NCI-H524 treated with DMSO at 0.1 percent for 48 hours (cell line): ENCODE measurements at regions not wholly inside any gene's neighbourhood (a gene's known extent, or its start where the extent isn't known, plus 50 kb on each side); places are given as distances from the start of the nearest gene placed in this dataset.
"Not testable (repeated sequence)": the region's sequence is repeated elsewhere in the genome, so short reads cannot be mapped to it uniquely, and the experiment has no call there.

Source experiments
- DNase-seq: peaks from one replicate; lab custom pipeline; 2025; lab: John Stamatoyannopoulos, UW

DNA sequence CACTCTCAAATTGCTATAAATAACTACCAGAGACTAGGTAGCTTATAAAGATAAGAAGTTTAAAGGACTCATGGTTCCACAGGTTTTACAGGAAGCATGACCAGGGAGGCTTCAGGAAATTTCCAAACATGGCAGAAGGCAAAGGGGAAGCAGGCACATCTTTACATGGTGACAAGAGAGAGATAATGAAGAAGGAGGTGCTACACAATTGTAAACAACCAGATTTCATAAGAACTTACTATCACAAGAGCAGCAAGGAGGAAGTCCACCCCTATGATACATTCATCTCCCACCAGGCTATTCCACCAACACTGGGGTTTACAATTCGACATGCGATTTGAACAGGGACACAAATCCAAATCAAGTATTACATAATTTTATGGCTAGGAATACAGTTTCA lies 257.7 kb downstream of the BTG1 start:
- no peak for DNase-seq

DNA sequence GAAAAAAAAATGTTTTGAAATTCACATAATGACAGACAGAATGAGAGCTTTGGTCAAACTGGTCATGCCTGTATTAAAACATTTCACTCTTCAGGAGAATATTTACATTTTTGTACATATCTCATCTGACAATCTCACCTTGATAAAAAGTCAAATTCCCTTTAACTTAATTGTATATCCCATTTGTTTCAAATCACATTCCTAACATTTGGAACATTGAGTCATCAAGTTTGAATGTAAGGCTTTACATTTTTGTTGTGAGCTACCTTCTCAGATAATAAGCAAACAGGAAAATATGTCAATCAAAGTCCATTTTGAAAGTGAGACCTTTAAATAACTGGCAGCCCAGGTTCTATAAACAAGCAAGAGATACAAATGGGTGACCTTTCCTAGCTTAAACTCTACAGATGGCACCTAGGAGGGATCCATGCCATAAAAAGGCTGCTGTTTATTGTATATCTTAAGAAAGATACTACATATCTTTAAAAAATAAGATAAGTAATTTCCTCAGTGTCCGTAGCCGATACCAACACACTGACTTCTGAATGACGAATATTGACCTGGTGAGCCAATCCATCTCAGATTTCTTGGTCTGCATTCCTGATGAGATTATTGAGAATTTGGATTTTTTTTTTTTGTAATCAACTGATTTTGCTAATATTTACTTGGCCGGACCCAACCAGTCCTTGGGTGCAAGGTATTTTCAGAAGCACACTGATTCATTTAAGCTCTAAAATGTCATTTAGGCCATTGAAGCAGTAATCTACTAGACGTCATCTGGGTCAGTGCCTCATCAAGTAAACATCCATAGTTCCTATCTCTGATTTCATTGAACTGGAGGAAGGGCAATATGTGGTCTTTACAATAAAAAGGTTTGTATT lies 259.6 kb downstream of the BTG1 start:
- DNase-seq: no peak

DNA sequence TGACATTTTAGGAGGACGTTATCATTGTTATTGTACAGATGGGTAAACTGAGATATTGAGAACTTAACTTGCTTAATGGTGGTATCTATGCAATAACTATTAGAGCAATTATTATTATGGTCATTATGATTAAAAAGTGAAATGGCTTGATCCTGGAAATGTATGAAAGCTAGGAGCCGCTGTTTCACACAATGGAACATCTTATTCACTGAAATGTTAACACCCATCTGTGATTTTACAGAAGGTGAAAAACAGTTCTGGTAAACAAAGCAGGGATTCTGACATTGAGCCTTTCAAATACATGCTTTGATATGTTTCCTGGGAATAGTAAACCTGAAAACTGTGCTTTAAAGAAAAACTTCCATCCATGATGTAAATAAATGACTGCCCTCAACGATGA lies 261.4 kb downstream of the BTG1 start:
- no peak for DNase-seq

DNA sequence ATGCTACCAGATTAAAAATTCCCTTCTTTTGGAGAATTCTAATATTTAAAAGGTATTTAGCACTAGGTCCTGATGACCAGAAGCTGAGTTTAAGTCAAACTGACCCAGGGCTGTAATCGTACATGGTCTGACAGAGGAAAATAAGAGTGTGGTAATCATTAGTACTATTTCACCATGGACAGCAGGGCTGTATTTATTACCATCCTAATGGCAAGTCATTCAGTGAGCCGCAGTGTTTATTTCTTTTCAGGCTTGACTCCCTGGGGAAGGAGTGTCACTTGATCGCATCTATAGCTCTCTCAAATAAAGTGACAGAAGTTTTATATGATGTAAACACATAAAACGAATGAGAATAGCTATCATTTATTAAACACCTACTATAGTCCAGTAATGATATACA lies 261.8 kb downstream of the BTG1 start:
- DNase-seq: no peak

DNA sequence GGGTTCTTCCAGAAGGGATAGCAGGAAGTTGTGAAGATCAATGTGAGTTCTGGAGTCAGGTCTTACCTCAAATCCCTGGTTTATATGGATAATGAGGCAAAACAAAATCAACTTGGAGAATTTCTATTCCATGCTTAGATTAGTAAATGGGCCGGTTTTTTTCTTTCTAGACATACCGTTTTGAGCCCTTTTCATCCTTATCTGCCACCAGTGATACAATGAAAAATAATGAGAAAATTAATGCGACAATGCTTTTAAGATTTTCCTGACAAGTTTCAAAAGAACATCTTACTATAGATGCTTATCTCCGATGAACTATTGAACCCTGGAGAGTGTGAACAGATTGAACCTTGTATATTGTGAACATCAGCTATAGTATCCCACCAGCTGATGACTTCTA lies 262.7 kb downstream of the BTG1 start:
- DNase-seq: no peak

DNA sequence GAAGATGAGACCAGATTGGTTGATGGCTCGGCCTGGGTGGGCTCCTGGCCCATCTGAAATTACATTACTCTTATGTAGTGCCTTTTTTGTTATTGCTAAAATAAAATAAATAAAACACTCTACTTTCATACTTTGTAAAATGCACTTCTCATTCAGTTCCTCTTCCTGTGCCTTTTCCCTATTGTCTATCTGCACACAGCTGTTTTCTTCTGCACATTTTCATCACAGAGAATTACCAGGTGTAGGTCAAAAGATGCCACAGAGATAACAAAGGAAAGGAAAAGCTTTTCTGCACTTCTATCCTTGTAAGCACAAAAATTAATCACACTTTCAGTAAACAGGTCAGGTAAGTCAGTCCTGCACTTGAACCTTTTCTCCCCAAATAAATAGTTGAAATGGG lies 265.1 kb downstream of the BTG1 start:
- DNase-seq: no peak

DNA sequence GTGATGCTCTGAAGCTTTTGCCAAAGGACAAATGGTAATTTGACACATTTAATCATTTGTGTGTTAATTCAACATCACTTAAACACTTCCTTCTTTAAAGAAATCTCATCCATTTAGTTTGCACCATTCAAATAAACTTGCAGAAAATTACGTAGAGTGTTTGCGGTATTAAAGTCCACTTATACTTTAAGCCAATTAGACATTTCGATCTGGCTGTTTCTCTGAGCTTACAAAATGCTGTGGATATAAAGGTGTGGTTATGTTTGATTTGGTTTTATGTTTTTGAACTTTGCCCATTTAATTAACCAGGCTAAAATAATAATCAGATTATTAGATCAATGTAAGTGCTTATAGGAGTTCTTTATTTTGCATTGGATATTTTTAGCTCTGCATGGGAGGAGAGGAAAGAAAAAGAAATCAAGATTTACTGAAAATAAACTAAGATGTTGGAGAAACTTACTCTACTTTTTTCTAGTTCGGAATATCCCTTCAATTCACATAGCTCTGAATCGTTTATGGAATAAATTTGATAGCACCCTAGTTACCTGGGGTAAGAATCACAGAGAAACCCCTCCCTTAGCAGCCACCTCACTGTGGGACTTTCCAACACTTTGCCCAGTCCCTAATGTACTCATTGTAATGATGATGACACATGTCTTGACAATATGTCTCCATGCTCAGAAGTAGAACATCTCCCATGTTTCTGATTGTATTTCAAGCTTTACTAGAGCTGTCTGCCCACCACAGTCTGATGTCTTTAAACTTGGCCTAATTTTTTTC lies 268.0 kb downstream of the BTG1 start:
- peak; percentile 53 for DNase-seq

DNA sequence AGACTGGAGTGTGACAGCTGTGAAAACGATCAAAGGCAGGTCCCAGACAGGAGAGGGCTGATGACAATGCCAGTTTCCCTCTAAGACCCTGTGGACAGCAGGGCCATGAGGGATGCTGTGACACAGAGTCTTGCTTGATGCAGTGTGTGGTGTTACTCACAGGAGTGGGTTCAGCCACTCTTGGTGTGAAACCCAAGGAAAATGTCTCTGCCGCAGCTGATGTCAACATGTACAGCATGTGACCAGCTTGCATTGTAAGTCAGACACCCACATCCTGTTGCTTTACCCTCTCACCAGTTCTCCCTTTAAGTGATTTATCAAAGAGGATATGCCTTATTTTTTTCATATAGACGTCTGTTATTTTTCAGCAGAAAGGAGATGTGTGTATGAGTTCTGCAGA lies 268.6 kb downstream of the BTG1 start:
- DNase-seq: peak; percentile 78

DNA sequence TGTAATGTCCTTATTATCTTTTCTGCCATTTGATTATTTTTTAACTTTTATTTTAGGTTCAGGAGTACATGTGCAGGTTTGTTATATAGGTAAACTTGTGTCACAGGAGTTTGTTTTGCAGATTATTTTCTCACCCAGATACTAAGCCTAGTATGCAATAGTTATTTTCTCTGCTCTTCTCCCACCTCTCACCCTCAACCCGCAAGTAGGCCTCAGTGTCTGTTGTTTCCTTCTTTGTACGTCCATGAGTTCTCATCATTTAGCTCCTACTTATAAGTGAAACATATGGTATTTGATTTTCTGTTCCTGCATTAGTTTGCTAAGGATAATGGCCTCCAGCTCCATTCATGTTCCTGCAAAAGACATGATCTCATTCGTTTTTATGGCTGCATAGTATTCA lies 270.0 kb downstream of the BTG1 start:
- DNase-seq: not testable (repeated sequence)

DNA sequence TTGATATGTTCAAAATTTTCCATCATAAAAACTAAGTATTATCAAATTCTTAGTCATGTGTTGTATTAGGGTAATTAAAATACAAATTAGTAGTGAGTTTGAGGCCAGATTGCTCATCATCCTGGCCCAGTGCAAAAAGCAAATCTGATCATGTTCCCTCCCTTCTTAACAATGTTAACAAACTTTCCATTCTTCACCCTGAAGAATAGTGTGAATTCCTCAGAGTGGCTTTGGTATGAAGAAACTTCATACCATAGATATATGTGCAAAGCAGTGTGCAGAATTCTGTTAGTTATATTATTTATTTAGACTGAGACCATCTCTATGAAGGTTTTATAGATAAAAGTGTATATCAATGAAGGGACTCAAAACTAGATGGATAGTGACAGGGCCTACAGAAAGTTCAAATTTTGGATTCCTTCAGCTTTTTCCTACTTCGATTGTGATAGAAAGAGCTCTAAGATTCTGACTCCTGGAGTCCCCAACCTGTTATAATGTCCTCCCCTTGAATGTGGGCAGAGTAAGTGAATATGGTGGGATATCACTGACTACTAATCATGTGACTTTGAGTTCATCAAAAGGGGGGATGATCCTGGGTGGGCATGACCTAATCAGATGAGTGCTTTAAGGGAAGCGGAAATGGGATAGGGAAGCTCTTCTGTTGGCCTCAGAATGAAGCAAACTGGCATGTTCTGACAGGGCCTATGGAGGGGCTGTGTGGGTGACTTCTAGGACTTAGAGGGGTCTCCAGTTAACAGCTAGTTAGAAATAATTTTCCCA lies 271.4 kb downstream of the BTG1 start:
- DNase-seq: no peak

DNA sequence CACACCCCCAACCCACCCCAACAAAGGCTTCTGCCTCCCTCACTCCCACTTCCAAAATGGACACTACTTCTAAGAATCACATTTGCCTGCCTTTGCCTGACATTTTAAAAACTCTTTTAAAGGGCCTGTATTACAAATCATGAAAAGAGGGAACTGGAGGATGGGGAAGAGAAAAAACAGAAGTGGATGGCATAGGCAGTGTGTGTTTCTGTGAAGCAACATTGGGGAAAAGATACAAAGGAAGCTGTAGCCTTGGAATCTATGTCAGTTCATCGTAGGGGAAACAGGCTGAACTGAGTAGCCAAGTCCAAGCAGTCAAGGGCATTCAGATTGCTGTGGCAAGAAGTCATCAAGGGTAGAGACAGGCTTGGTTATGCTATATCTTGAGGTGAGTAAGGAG lies 273.9 kb downstream of the BTG1 start:
- DNase-seq: no peak

DNA sequence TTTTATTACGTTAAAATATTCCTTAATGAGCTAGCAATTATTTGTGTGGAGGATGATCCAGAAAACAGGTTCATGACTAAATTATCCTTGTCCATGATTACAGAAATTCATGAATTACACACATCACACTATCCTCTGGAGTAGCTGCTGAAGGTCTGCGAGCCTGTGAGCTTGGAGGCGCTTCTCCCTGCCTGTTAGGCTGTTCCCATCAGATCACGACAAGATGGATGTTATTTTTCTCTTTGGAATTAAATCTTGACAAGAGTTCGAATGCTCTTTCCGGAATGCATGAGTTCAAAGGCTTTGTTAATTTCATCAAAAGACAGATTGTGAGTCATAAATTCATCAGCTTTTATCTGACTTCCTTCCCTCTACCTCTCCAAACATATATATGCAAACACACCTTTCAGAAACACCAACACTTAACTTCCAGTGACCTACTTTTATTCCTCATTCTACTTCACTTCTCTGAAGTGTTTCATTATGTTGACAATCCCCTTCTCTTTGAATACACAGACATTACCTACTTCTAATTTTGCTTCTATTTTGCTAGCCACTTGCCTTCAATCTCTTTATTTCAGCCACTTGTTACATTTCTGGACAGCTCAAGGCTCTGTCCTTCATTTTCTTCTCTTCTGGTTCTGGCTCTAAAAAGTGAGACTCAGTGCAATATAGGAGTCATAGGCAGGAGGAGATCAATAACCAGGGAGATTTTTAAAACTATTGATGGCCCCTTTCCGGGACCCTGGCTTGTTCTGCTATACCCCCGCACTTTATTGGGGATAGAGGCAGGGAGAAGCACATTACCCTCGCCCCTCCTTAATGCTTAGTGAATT lies 274.6 kb downstream of the BTG1 start:
- DNase-seq: no peak

DNA sequence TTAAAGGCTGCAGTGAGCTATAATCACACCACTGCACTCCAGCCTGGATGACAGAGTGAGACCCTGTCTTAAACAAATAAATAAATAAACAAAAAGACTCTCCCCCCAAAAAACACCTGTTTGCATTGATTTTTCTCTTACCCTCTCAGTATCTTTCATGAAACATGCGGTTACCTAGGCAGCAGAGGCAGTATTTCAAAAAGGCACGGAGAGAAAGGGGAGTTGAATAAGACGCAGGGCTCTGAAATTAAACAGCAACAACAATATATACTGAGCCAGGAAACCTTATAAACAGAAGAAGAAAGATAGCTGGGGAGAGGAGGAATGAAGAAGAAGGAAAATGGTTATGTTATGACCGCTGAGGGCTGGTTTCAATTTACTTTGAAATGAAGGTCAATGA lies 277.6 kb downstream of the BTG1 start:
- DNase-seq: no peak

DNA sequence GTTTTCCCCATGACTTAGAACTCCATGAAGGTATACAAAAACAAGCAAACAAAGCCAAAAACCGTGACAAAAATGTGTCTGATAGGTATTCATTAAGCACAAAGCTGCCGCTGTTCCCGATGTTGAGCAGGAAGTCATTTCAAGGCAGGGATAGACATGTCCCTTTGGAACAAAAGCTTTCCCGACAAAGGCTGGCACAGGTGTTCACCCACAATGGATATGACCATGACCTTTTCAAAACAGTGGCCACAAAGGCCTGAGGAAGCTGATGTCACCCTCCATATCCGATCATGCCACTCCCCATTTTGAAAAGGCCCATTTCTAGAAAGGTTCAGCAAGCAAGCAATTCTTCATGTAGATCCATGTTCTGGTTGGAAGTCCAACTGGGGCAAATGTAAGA lies 279.1 kb downstream of the BTG1 start:
- no peak for DNase-seq

DNA sequence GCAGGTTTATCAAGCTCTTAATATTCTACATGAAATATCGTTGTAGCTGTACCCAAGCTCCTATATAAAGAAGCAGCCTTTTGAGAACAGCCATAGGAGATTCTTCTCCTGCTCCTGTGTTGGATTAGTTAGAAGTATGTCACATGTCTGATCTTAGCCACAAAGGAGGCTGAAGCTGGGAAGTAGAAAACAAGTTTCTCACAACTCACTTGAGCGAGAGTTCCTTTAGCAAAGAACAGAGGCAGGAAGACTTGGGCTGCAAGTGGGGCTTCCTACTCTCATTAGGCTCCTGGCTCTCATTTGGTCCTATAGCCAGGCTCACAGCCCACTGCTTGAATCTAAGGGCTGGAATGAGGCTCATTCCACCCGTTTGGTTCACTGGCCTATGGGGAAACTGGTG lies 281.9 kb downstream of the BTG1 start:
- DNase-seq: no peak

DNA sequence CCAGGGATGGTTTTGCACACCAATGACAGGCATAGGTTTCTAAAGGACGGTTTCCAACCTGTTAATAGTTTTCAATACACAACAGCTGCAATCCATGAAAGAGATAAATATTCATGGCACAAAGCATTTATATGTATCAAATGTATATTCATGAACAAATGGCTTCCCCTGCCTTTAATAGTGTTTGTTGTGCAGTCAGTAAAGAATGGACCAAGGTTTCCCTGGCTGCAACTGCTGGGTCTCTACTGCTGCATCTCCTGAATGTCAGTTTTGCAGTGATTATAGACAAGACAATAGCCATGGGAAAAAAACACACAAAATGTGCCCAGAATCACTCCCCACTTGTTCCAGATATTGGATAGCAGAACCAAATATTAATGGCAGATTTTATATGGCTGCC lies 284.1 kb downstream of the BTG1 start:
- no peak for DNase-seq

DNA sequence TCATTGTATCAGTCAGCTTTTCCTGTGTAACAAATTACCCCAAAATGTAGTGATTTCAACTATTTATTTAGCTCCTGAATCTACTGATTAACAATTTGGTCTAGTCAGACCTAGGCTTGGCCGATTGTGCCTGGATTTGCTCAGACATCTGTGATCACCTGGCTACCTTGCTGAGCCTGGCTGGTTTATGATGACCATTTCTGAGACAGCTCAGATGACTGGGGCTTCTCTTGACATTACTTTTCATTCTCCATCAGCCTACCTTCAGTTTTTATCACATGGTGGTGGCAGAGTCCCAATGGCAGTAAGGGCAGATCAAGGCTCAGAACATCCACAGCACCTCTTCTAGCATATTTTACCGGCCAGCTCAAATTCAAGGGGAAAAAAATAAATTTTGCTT lies 286.3 kb downstream of the BTG1 start:
- DNase-seq: no peak

DNA sequence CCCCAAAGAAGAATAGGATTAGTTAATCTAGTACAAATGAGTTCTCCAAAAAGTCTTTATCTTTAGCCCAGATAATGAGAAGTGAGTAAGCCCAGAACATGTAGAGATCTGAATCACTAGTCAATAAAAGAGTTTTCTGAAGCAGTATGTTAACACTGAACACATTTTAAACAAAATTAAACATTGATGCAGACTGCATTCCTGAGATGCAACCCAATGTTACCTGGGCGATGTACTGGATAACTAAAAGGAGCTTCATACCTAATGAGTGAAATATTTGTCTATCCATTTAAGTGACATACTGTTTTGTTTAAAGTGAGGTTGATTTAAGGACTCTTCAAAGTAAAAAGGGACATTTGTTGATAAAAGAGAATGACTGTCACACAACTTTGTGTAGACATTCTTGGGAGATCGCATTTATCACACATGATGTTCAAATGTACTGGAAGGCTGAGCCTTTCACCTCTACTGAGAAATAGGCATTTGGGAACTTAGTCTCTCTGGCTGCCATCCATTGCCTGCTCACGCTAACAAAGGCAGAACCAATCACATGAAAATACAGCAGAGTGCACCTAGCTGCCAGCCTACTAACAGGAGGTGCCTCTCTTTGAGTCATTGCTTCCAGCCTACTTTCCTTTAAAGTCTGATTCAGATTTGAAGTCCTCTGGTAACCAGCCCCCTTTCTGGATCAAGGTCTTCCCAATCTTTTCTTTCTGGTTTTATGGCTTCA lies 287.7 kb downstream of the BTG1 start:
- no peak for DNase-seq

DNA sequence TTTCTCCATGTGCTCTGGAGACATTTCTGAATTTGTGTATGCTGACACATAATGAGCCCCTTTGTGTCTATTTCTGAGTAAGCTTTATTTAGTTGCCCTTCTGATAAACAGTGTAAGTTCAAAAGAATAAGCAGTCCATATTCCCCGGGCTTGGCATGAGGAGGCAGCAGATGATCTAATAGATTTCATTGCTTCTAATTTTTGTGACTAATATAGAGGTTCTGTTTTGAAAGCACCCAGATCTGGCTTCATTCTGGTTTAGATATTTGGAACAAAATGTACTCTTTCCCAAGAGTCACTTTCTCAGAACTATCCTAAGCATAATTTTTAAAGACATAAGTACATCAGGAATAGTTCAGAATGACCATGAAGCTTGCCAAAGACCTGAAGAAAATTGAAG lies 290.9 kb downstream of the BTG1 start:
- no peak for DNase-seq

DNA sequence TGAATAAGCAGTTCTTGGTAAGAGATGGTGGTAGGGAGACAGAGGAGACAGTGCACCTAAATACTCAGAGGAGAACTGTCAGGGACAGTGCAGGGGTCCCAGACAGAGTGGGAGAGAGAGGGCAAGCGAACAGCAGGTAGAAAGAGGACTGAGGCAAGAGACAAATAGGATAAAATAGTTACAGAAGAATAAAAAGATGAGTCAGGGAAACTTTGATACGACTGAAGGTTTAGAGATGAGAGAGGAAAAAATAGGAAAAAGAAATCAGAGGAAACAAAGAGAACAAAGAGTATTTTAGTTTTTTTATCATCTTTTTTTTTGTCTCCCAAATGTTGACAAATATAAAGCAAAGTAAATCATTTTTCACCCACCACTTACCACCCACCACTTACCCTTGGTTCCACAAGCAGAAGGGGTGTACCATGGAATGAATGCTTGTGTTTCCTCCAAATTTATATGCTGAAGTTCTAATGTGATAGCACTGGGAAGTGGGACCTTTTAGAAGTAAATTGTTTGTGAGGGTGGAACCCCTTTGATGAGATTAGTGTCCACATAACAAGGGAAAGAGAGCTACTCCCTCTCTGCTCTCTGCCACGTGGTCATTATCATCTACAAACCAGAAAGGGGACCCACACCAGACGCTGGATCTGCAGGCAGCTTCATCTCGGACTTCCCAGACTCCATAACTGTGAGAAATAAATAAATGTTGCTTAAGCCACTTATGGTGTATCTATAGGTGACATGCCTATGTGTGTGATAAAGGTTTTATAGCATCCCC lies 292.1 kb downstream of the BTG1 start:
- DNase-seq: no peak
